Astrocyte (in vitro differentiated cells and primary cell): ENCODE measurements at regions not wholly inside any gene's neighbourhood (a gene's known extent, or its start where the extent isn't known, plus 50 kb on each side); places are given as distances from the start of the nearest gene placed in this dataset.

Experiments used
- DNase-seq: peaks from one replicate; pipeline ENCODE4 v3.0.0-alpha.2; 2010; ENCODE audit warnings: low read depth
- FAIRE-seq: peaks from 2 replicates; lab custom pipeline; 2011; peaks lifted over from hg19 to GRCh38; lab: Jason Lieb, UNC
- H2AFZ ChIP-seq: 2 replicates; pipeline ENCODE4 v1.6.0; 2012; ENCODE audit warnings: low read depth, low read length, inconsistent platforms
- H3K27ac ChIP-seq: 2 replicates; pipeline ENCODE4 v1.5.1; 2011; ENCODE audit warnings: low read depth, low read length, inconsistent platforms
- H3K27me3 ChIP-seq: 2 replicates; pipeline ENCODE4 v1.6.0; 2011; ENCODE audit warnings: low read length, inconsistent platforms; ENCODE audit not compliant: insufficient read depth
- H3K36me3 ChIP-seq: 2 replicates; pipeline ENCODE4 v1.5.1; 2011; ENCODE audit warnings: low read length, inconsistent platforms; ENCODE audit not compliant: insufficient read depth
- H3K4me1 ChIP-seq: 2 replicates; pipeline ENCODE4 v1.5.1; 2011; ENCODE audit warnings: low read length, inconsistent platforms; ENCODE audit not compliant: insufficient read depth
- H3K4me2 ChIP-seq: 2 replicates; pipeline ENCODE4 v1.6.0; 2012; ENCODE audit warnings: low read length, inconsistent platforms
- H3K4me3 ChIP-seq: 2 replicates; pipeline ENCODE4 v1.5.1; 2011; ENCODE audit warnings: low read depth, mild to moderate bottlenecking, low read length, inconsistent platforms; ENCODE audit not compliant: insufficient read depth
- H3K79me2 ChIP-seq: 2 replicates; pipeline ENCODE4 v1.6.0; 2012; ENCODE audit warnings: mild to moderate bottlenecking, low read length, inconsistent platforms; ENCODE audit not compliant: insufficient read depth
- H3K9ac ChIP-seq: 2 replicates; pipeline ENCODE4 v1.6.0; 2012; ENCODE audit warnings: mild to moderate bottlenecking, low read length, inconsistent platforms
- H3K9me3 ChIP-seq: 2 replicates; pipeline ENCODE4 v1.5.1; 2012; ENCODE audit warnings: low read depth, mild to moderate bottlenecking, low read length, inconsistent platforms; ENCODE audit not compliant: insufficient read depth
- H4K20me1 ChIP-seq: 2 replicates; pipeline ENCODE4 v1.6.0; 2012; ENCODE audit warnings: low read length, inconsistent platforms; ENCODE audit not compliant: insufficient read depth
- H3K27ac Mint-ChIP-seq: one replicate; pipeline ENCODE4 v1.8.0; 2021; ENCODE audit warnings: mild to moderate bottlenecking, mixed read lengths; ENCODE audit not compliant: unreplicated experiment
- H3K27me3 Mint-ChIP-seq: one replicate; pipeline ENCODE4 v1.8.0; 2021; ENCODE audit warnings: low read depth, mixed read lengths; ENCODE audit not compliant: unreplicated experiment
- H3K36me3 Mint-ChIP-seq: one replicate; pipeline ENCODE4 v1.8.0; 2021; ENCODE audit warnings: low read depth, mixed read lengths; ENCODE audit not compliant: unreplicated experiment
- H3K4me1 Mint-ChIP-seq: one replicate; pipeline ENCODE4 v1.8.0; 2021; ENCODE audit warnings: low read depth, mixed read lengths; ENCODE audit not compliant: unreplicated experiment
- H3K4me3 Mint-ChIP-seq: one replicate; pipeline ENCODE4 v1.8.0; 2021; ENCODE audit warnings: mild to moderate bottlenecking, moderate library complexity, mixed read lengths; ENCODE audit not compliant: unreplicated experiment
- H3K9me3 Mint-ChIP-seq: one replicate; pipeline ENCODE4 v1.8.0; 2021; ENCODE audit warnings: mild to moderate bottlenecking, mixed read lengths; ENCODE audit not compliant: unreplicated experiment
- EZH2 ChIP-seq: IDR thresholded peaks from 2 replicates; pipeline ENCODE4 v1.6.1; 2012; ENCODE audit warnings: mild to moderate bottlenecking, low read length, inconsistent platforms; ENCODE audit not compliant: insufficient read depth
- TF ChIP-seq, protein P1 (sequence below): IDR thresholded peaks from 2 replicates; pipeline ENCODE4 v1.5.1; 2011; ENCODE audit warnings: low read depth, mild to moderate bottlenecking, inconsistent platforms, low read length, moderate library complexity; ENCODE audit not compliant: insufficient read depth

DNA sequence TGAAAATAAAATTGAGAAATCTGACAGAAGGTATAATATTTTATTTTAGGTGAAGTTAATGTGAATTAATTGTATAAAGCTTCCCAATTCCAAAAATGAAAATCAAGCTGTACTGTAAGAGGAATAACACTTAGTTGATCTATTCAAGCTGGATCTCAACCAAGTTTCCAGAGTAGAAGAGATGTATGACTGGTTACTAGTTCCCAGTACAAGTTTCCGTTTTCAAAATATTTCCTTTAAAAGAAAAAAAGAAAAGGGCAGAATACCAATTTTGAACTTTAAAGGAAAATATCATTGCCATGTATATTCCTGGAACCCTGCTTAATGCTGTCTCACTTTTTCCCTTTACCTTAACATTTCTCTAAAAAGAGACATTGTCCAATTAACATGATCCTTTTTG lies 308.5 kb downstream of the IRS1 start:
- Histone ChIP-seq H3K27me3 (no peaks in the 10 kb centered on the region), H3K36me3 (no peaks in the 10 kb centered on the region), H3K4me1 (no peaks in the 10 kb centered on the region), H3K27ac (no peak overlapping the region), H3K9ac (no peak overlapping the region), H4K20me1 (no peaks in the 10 kb centered on the region), H3K4me3 (no peak overlapping the region), H3K9me3 (no peaks in the 10 kb centered on the region), H3K79me2 (no peaks in the 10 kb centered on the region), H2AFZ (no peak overlapping the region), H3K4me2 (no peak overlapping the region)
- Mint-ChIP-seq H3K4me3 (no peak overlapping the region), H3K27me3 (no peaks in the 10 kb centered on the region), H3K9me3 (peaks cover 6% of the 10 kb centered on the region), H3K36me3 (peaks cover 3% of the 10 kb centered on the region), H3K4me1 (peaks cover 13% of the 10 kb centered on the region), H3K27ac (no peak overlapping the region)
- TF ChIP-seq, protein P1, sequence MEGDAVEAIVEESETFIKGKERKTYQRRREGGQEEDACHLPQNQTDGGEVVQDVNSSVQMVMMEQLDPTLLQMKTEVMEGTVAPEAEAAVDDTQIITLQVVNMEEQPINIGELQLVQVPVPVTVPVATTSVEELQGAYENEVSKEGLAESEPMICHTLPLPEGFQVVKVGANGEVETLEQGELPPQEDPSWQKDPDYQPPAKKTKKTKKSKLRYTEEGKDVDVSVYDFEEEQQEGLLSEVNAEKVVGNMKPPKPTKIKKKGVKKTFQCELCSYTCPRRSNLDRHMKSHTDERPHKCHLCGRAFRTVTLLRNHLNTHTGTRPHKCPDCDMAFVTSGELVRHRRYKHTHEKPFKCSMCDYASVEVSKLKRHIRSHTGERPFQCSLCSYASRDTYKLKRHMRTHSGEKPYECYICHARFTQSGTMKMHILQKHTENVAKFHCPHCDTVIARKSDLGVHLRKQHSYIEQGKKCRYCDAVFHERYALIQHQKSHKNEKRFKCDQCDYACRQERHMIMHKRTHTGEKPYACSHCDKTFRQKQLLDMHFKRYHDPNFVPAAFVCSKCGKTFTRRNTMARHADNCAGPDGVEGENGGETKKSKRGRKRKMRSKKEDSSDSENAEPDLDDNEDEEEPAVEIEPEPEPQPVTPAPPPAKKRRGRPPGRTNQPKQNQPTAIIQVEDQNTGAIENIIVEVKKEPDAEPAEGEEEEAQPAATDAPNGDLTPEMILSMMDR: no peak
- TF ChIP-seq EZH2: no peak
- DNase-seq (peak; percentile 23), FAIRE-seq (no peak)

DNA sequence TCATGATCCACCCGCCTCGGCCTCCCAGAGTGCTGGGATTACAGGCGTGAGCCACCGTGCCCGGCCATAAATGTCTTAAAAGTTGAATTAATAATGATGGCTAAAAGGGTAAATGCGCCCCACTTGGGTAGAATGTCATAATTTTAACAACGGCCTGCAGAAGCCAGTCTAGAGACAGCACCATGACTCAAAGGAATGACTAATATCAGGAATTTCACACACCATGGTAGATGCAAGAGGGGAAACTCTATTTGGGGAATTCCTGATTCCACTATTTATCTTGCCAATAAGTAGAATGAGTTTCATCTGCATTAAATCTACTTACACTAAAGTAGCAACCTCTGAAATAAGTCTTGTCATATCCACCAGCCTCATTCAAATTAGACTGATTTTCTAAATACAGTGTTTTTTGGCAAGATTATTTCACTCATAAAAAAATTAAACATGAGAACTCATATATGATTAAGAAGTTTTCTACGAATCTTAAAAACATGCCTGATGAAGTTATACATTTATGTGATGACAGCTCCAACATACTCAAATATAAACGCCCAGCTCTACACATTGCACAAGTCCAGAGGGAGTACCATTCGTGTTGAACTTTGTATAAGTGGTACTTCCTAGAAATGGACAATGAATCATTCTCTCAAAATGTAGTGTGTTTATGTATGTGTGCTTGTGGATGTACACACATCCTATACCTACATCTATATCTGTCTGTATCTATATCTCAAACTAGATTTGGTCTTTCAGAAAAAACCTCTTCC lies 309.7 kb downstream of the IRS1 start:
- peak overlapping the region; percentile 73 for H3K27ac Mint-ChIP-seq
- no peak for TF ChIP-seq EZH2
- TF ChIP-seq, protein P1: no peak
- Histone ChIP-seq H4K20me1 (no peaks in the 10 kb centered on the region), H3K9me3 (no peaks in the 10 kb centered on the region), H3K9ac (no peak overlapping the region), H3K79me2 (no peaks in the 10 kb centered on the region), H3K4me2 (no peak overlapping the region), H3K4me1 (no peaks in the 10 kb centered on the region), H3K36me3 (no peaks in the 10 kb centered on the region), H3K4me3 (no peak overlapping the region), H3K27ac (no peak overlapping the region), H3K27me3 (no peaks in the 10 kb centered on the region), H2AFZ (no peak overlapping the region)
- H3K4me3 Mint-ChIP-seq: no peak overlapping the region
- peaks cover 13% of the 10 kb centered on the region for H3K4me1 Mint-ChIP-seq
- DNase-seq (peak; percentile 86), FAIRE-seq (peak; percentile 91)
- no peaks in the 10 kb centered on the region for H3K27me3 Mint-ChIP-seq
- H3K9me3 Mint-ChIP-seq: peaks cover 6% of the 10 kb centered on the region
- H3K36me3 Mint-ChIP-seq: peaks cover 3% of the 10 kb centered on the region

DNA sequence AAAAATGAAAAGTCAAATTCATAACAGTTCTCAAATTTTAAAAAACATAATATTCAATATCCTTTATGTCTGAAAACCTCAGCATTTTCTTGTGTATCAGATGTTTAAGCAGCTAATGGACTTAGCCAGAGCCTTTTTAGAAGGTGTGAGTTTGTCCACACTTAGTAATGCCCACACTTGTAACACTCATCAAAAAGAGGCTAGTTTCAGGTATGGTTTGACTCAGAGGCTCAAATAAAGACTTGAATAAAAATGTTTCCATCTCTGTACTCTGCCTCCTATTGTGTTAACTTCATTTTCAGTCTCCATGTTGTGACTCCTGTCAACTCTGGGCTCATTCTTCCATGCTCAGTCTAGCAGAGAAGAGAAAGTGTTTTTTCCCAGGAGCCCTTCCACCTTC lies 311.6 kb downstream of the IRS1 start:
- Histone ChIP-seq H3K36me3 (no peaks in the 10 kb centered on the region), H2AFZ (no peak overlapping the region), H3K79me2 (no peaks in the 10 kb centered on the region), H4K20me1 (no peaks in the 10 kb centered on the region), H3K9me3 (no peaks in the 10 kb centered on the region), H3K4me1 (peaks cover 18% of the 10 kb centered on the region), H3K4me2 (no peak overlapping the region), H3K9ac (no peak overlapping the region), H3K4me3 (no peak overlapping the region), H3K27me3 (no peaks in the 10 kb centered on the region), H3K27ac (no peak overlapping the region)
- Mint-ChIP-seq H3K9me3 (peaks cover 4% of the 10 kb centered on the region), H3K4me1 (peaks cover 31% of the 10 kb centered on the region), H3K4me3 (no peak overlapping the region), H3K36me3 (peaks cover 2% of the 10 kb centered on the region), H3K27me3 (no peaks in the 10 kb centered on the region), H3K27ac (no peak overlapping the region)
- no peak for FAIRE-seq
- no peak for DNase-seq
- no peak for TF ChIP-seq EZH2
- TF ChIP-seq, protein P1: no peak
